Endothelial cell of umbilical vein (primary cell): ENCODE measurements at regions not wholly inside any gene's neighbourhood (a gene's known extent, or its start where the extent isn't known, plus 50 kb on each side); places are given as distances from the start of the nearest gene placed in this dataset.

Source experiments
- BruUV-seq: library from RNA; stranded (reverse); fragments of 400-500 nt; replicated peaks from 2 replicates; lab custom pipeline; 2021; lab: Mats Ljungman, UMichigan
- CTCF ChIA-PET: fragments of 300-600, 350-600 bp; sonication (Branson Sonifier 250); formaldehyde crosslinking; loops from one replicate; lab custom pipeline; 2021; ENCODE audit warnings: antibody characterized with exemption, inconsistent platforms; lab: Charles Lee
- POLR2A ChIA-PET: fragments of 300-600, 350-600 bp; sonication (Branson Sonifier 250); formaldehyde crosslinking; loops from one replicate; lab custom pipeline; 2021; ENCODE audit warnings: antibody characterized with exemption, inconsistent platforms; lab: Charles Lee
- DNase-seq: peaks from one replicate; pipeline ENCODE4 v3.0.0-alpha.2; 2011; ENCODE audit warnings: low read depth, low spot score
- FAIRE-seq: peaks from 2 replicates; lab custom pipeline; 2011; peaks lifted over from hg19 to GRCh38; lab: Jason Lieb, UNC
- H2AFZ ChIP-seq: 2 replicates; pipeline ENCODE4 v1.6.0; 2012; ENCODE audit warnings: low read depth, low read length, control low read depth, inconsistent platforms
- H3K27ac ChIP-seq: 2 replicates; pipeline ENCODE4 v1.5.1; 2011; ENCODE audit warnings: low read depth, mild to moderate bottlenecking, control low read depth, low read length, moderate library complexity; ENCODE audit not compliant: insufficient read depth
- H3K27me3 ChIP-seq, 2 experiments: 2 replicates each; pipeline versions ENCODE4 v1.6.0 to v1.6.1; 2011; ENCODE audit warnings: low read length in 2 of 2, mixed read lengths in 1 of 2; ENCODE audit not compliant: control insufficient read depth in 2 of 2, insufficient read depth in 2 of 2
- H3K36me3 ChIP-seq, 2 experiments: 2 replicates in 1 of 2; 3 replicates in 1 of 2; pipeline ENCODE4 v1.5.1; 2011; ENCODE audit warnings: low read length in 2 of 2, mild to moderate bottlenecking in 1 of 2, moderate library complexity in 1 of 2; ENCODE audit not compliant: control insufficient read depth in 2 of 2, insufficient read depth in 2 of 2; ENCODE audit errors: extremely low read depth in 1 of 2
- H3K4me1 ChIP-seq: 3 replicates; pipeline ENCODE4 v1.5.1; 2011; ENCODE audit warnings: mild to moderate bottlenecking, low read length; ENCODE audit not compliant: control insufficient read depth, insufficient read depth; ENCODE audit errors: extremely low read depth
- H3K4me2 ChIP-seq: 2 replicates; pipeline ENCODE4 v1.6.1; 2011; ENCODE audit warnings: low read length, control low read depth, mixed read lengths; ENCODE audit not compliant: insufficient read depth
- H3K4me3 ChIP-seq, 3 experiments: fragments of 200-600 bp in 1 of 3; sonication (generic), shearing (Covaris generic) in 1 of 3; replicated peaks in 1 of 3; 2 replicates each; pipeline ENCODE4 v1.5.1; 2011 to 2016; ENCODE audit warnings: control low read depth in 3 of 3, low read length in 3 of 3, mild to moderate bottlenecking in 2 of 3, inconsistent platforms in 1 of 3, low read depth in 1 of 3, moderate library complexity in 1 of 3; ENCODE audit not compliant: insufficient read depth in 1 of 3
- H3K79me2 ChIP-seq: 2 replicates; pipeline ENCODE4 v1.6.0; 2012; ENCODE audit warnings: low read length, inconsistent platforms; ENCODE audit not compliant: control insufficient read depth, insufficient read depth
- H3K9ac ChIP-seq: replicated peaks from 2 replicates; pipeline ENCODE3; 2011; ENCODE audit warnings: low read length, control low read depth; ENCODE audit not compliant: insufficient read depth; ENCODE audit errors: extremely low read depth
- H3K9me1 ChIP-seq: replicated peaks from 3 replicates; pipeline ENCODE4 v1.6.0; 2011; ENCODE audit warnings: mild to moderate bottlenecking, low read length; ENCODE audit not compliant: control insufficient read depth, insufficient read depth; ENCODE audit errors: extremely low read depth
- H3K9me3 ChIP-seq: replicated peaks from 2 replicates; pipeline ENCODE4 v1.5.1; 2012; ENCODE audit warnings: low read length, inconsistent platforms; ENCODE audit not compliant: control insufficient read depth, insufficient read depth
- H4K20me1 ChIP-seq: replicated peaks from 2 replicates; pipeline ENCODE3; 2011; ENCODE audit warnings: mild to moderate bottlenecking, low read length; ENCODE audit not compliant: control insufficient read depth, insufficient read depth; ENCODE audit errors: extremely low read depth
- CTCF ChIP-seq, 2 donors: IDR thresholded peaks; 1 replicate in 1 of 2; 2 replicates in 1 of 2; pipeline ENCODE4 v1.5.1; 2011; ENCODE audit warnings: low read length in 2 of 2, mild to moderate bottlenecking in 2 of 2, moderate library complexity in 2 of 2, control low read depth in 1 of 2, inconsistent platforms in 1 of 2, low read depth in 1 of 2; ENCODE audit not compliant: insufficient read depth in 1 of 2; ENCODE audit errors: extremely low read depth in 1 of 2
- EZH2 ChIP-seq: IDR thresholded peaks from 2 replicates; pipeline ENCODE4 v1.6.1; 2012; ENCODE audit warnings: borderline replicate concordance, low read depth, mild to moderate bottlenecking, moderate library complexity, low read length, inconsistent platforms; ENCODE audit not compliant: severe bottlenecking
- FOS ChIP-seq: IDR thresholded peaks from 2 replicates; pipeline ENCODE4 v1.6.1; 2011; ENCODE audit warnings: mild to moderate bottlenecking, low read length, moderate library complexity, borderline replicate concordance; ENCODE audit not compliant: insufficient read depth
- GATA2 ChIP-seq: IDR thresholded peaks from 2 replicates; pipeline ENCODE4 v1.7.0; 2011; ENCODE audit warnings: low read depth, mild to moderate bottlenecking, moderate library complexity, mixed read lengths, low read length; ENCODE audit not compliant: insufficient read length, insufficient read depth
- JUN ChIP-seq: IDR thresholded peaks from 2 replicates; pipeline ENCODE4 v1.6.1; 2011; ENCODE audit warnings: borderline replicate concordance, low read depth; ENCODE audit not compliant: insufficient read length, insufficient read depth
- MAX ChIP-seq: IDR thresholded peaks from 2 replicates; pipeline ENCODE4 v1.6.1; 2011; ENCODE audit not compliant: insufficient read depth, insufficient read length
- MYC ChIP-seq: IDR thresholded peaks from one replicate; pipeline ENCODE4 v1.6.1; 2011; ENCODE audit warnings: mild to moderate bottlenecking, low read depth, low read length
- POLR2A ChIP-seq: IDR thresholded peaks from 2 replicates; pipeline ENCODE4 v1.6.1; 2012; ENCODE audit warnings: low read depth, mild to moderate bottlenecking, control low read depth, low read length
- POLR2AphosphoS5 ChIP-seq: IDR thresholded peaks from 2 replicates; pipeline ENCODE4 v1.6.1; 2012; ENCODE audit warnings: low read depth, mild to moderate bottlenecking, control low read depth, low read length, moderate library complexity; ENCODE audit not compliant: insufficient read depth
- dilution Hi-C: fragments of 300-500 bp; cut with MboI; formaldehyde crosslinking; loops from one replicate; pipeline ENCODE4 v1.15.0; 2019; ENCODE audit warnings: low sequenced_read_pairs; ENCODE audit not compliant: extremely low pct_ligation_motif_present
- intact Hi-C: fragments of 100-400 bp; cut with micrococcal nuclease; formaldehyde crosslinking; loops from one replicate; pipeline ENCODE4 v1.10.0; 2022

- no peaks in the 10 kb centered on the region for H3K4me1 ChIP-seq
- TF ChIP-seq CTCF (IDR thresholded peaks at IDR 0.05; ENCODE audit: extremely low read depth in 1 of 2, insufficient read depth in 1 of 2, low read depth in 1 of 2, low read length in 2 of 2) = no peak
- TF ChIP-seq MYC = no peak
- TF ChIP-seq JUN = no peak
- no peak for TF ChIP-seq POLR2A
- TF ChIP-seq POLR2AphosphoS5 = no peak
- no peak for TF ChIP-seq FOS
- no peak for TF ChIP-seq GATA2
- no peak for TF ChIP-seq EZH2
- no peak for TF ChIP-seq MAX
- no peaks in the 10 kb centered on the region for H3K79me2 ChIP-seq
- H3K36me3 ChIP-seq = no peaks in the 10 kb centered on the region
- ChIA-PET POLR2A (no interaction called here), CTCF (interaction anchor here (0.8 kb wide), 1 partner anchor 1663 kb away, joined by 3 read pairs; no protein-coding TSS in a partner anchor)
- H2AFZ ChIP-seq = no peak overlapping the region
- H3K4me2 ChIP-seq = no peak overlapping the region
- no peaks in the 10 kb centered on the region for H3K27me3 ChIP-seq
- intact Hi-C loops = no loop called here
- no TSS peak for BruUV-seq
- H3K4me3 ChIP-seq = no peak overlapping the region
- no peak for DNase-seq
- H3K27ac ChIP-seq = no peak overlapping the region
- H3K9ac ChIP-seq = no peak overlapping the region
- H3K9me1 ChIP-seq = no peaks in the 10 kb centered on the region
- dilution Hi-C loops = no loop called here
- H3K9me3 ChIP-seq = no peaks in the 10 kb centered on the region
- H4K20me1 ChIP-seq = no peaks in the 10 kb centered on the region
- no peak for FAIRE-seq
These were observed 492.4 kb upstream of the FRG2C start for GRCh38 chr3:75171630-75172230.
